Stimulated activated effector memory CD8-positive, alpha-beta T cell treated with anti-CD3 and anti-CD28 coated beads, Interleukin-12 subunit alpha, Interleukin-12 subunit beta, amount 100 ng/mL, for 72 hours (primary cell): ENCODE measurements at regions not wholly inside any gene's neighbourhood (a gene's known extent, or its start where the extent isn't known, plus 50 kb on each side); places are given as distances from the start of the nearest gene placed in this dataset.
"Not testable (repeated sequence)": the region's sequence is repeated elsewhere in the genome, so short reads cannot be mapped to it uniquely, and the experiment has no call there.

ENCODE experiments used
- ATAC-seq: fragments of 150-1000 bp; cut with Tn5 transposase; 2 replicates; pipeline ENCODE4 v1.10.0; 2021
- DNase-seq, 2 donors: peaks; one replicate each; pipeline ENCODE4 v3.0.0; 2021 to 2022; ENCODE audit warnings: low spot score in 2 of 2
- H3K27ac Mint-ChIP-seq: one replicate; pipeline ENCODE4 v1.8.0; 2022; ENCODE audit warnings: mild to moderate bottlenecking, mixed read lengths
- H3K36me3 Mint-ChIP-seq: one replicate; pipeline ENCODE4 v1.8.0; 2022; ENCODE audit warnings: mild to moderate bottlenecking, mixed read lengths
- H3K4me1 Mint-ChIP-seq: one replicate; pipeline ENCODE4 v1.8.0; 2022; ENCODE audit warnings: mixed read lengths
- H3K4me3 Mint-ChIP-seq: one replicate; pipeline ENCODE4 v1.8.0; 2022; ENCODE audit warnings: mild to moderate bottlenecking, mixed read lengths
- H3K9me3 Mint-ChIP-seq: one replicate; pipeline ENCODE4 v1.8.0; 2022; ENCODE audit warnings: mixed read lengths

GRCh38 chr15:84094720-84095119 lies 140.9 kb upstream of the GOLGA6L4 start:
- not testable (repeated sequence) for DNase-seq, H3K4me1 Mint-ChIP-seq, H3K9me3 Mint-ChIP-seq, H3K4me3 Mint-ChIP-seq, H3K36me3 Mint-ChIP-seq, ATAC-seq, H3K27ac Mint-ChIP-seq

GRCh38 chr15:84097053-84097452 lies 138.5 kb upstream of the GOLGA6L4 start:
- not testable (repeated sequence) for H3K27ac Mint-ChIP-seq, ATAC-seq, H3K4me3 Mint-ChIP-seq, H3K36me3 Mint-ChIP-seq, DNase-seq, H3K9me3 Mint-ChIP-seq, H3K4me1 Mint-ChIP-seq

DNA sequence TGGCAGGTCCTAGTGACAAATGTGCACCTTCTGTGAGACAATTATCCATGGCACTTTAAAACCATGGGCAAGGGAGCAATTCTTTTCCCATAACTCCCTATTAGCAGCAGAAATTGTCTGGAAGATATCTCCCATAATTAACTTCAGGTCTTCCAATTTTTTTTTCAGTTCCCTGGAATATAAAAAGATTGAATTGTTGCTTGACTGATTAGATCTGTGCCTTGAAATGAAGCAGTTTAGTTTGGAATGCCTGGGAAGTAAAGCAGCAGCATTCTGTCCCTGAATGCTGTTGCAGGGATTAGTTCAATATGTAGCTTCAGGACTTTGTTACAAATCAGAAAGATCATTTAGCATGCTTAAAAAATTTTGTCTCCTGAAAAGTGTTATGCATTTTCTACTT lies 137.0 kb upstream of the GOLGA6L4 start:
- no peaks in the 10 kb centered on the region for H3K9me3 Mint-ChIP-seq
- no peak overlapping the region for H3K4me3 Mint-ChIP-seq
- no peaks in the 10 kb centered on the region for H3K36me3 Mint-ChIP-seq
- no peaks in the 10 kb centered on the region for H3K4me1 Mint-ChIP-seq
- H3K27ac Mint-ChIP-seq, result no peak overlapping the region
- ATAC-seq (no peak), DNase-seq (no peak)

GRCh38 chr15:84099181-84099580 lies 136.4 kb upstream of the GOLGA6L4 start:
- H3K36me3 Mint-ChIP-seq, result no peaks in the 10 kb centered on the region
- H3K4me1 Mint-ChIP-seq, result no peaks in the 10 kb centered on the region
- no peaks in the 10 kb centered on the region for H3K9me3 Mint-ChIP-seq
- ATAC-seq (no peak), DNase-seq (no peak)
- no peak overlapping the region for H3K27ac Mint-ChIP-seq
- H3K4me3 Mint-ChIP-seq, result no peak overlapping the region

GRCh38 chr15:84103345-84103744 lies 132.2 kb upstream of the GOLGA6L4 start:
- no peaks in the 10 kb centered on the region for H3K36me3 Mint-ChIP-seq
- no peak overlapping the region for H3K27ac Mint-ChIP-seq
- no peaks in the 10 kb centered on the region for H3K4me1 Mint-ChIP-seq
- H3K9me3 Mint-ChIP-seq, result no peaks in the 10 kb centered on the region
- no peak overlapping the region for H3K4me3 Mint-ChIP-seq
- DNase-seq (no peak), ATAC-seq (no peak)

DNA sequence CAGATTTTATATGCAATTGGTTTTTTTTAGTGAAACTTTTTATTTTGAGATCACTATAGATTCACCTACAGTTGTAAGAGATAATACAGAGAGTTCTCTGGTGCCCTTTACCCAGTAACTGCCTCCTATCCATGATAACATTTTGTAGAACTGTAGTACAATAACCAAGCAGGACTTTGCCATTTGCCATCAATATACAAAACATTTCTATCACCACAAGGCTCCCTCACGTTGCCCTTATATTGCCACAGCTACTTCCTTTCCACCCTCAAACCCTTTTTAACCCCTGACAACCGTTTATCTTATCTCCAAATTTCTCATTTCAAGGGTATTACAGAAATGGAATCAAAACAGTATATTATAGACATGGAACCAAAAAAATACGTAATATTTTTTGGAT lies 130.7 kb upstream of the GOLGA6L4 start:
- H3K4me1 Mint-ChIP-seq, result no peaks in the 10 kb centered on the region
- ATAC-seq (no peak), DNase-seq (no peak)
- no peak overlapping the region for H3K4me3 Mint-ChIP-seq
- no peak overlapping the region for H3K27ac Mint-ChIP-seq
- H3K36me3 Mint-ChIP-seq, result no peaks in the 10 kb centered on the region
- H3K9me3 Mint-ChIP-seq, result no peaks in the 10 kb centered on the region

DNA sequence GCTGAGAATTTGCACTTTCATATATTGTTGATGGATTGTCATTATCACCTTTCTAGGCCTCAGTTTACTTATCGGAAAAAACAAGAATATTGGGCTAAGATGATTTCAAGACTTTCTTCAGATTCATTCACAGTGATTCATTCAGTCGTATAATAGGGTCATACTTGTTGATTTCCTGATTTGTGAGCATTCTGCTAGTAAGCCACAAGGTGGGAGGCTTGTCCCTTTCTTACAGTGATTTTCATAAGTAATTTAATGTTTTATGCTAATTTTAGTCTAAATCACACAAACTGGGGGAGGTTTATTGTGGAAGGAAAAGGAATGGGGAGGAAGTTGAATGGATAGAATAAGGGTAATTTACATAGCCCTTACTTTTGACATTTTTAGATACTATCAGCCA lies 126.8 kb upstream of the GOLGA6L4 start:
- H3K9me3 Mint-ChIP-seq, result no peaks in the 10 kb centered on the region
- H3K4me3 Mint-ChIP-seq, result no peak overlapping the region
- no peaks in the 10 kb centered on the region for H3K4me1 Mint-ChIP-seq
- DNase-seq (no peak), ATAC-seq (no peak)
- H3K27ac Mint-ChIP-seq, result no peak overlapping the region
- no peaks in the 10 kb centered on the region for H3K36me3 Mint-ChIP-seq

- DNase-seq (no peak), ATAC-seq (no peak)
- Mint-ChIP-seq H3K27ac (no peak overlapping the region), H3K4me1 (no peaks in the 10 kb centered on the region), H3K9me3 (no peaks in the 10 kb centered on the region), H3K36me3 (no peaks in the 10 kb centered on the region), H3K4me3 (no peak overlapping the region)
Measured at GRCh38 chr15:84111575-84111974, 124.0 kb upstream of the GOLGA6L4 start.

GRCh38 chr15:84112025-84112424 lies 123.5 kb upstream of the GOLGA6L4 start:
- Mint-ChIP-seq H3K36me3 (no peaks in the 10 kb centered on the region), H3K27ac (no peak overlapping the region), H3K9me3 (no peaks in the 10 kb centered on the region), H3K4me1 (no peaks in the 10 kb centered on the region), H3K4me3 (no peak overlapping the region)
- ATAC-seq (no peak), DNase-seq (no peak)

- Mint-ChIP-seq H3K9me3 (no peaks in the 10 kb centered on the region), H3K4me1 (no peaks in the 10 kb centered on the region), H3K4me3 (no peak overlapping the region), H3K27ac (no peak overlapping the region), H3K36me3 (no peaks in the 10 kb centered on the region)
- no peak for ATAC-seq
- DNase-seq, result no peak
Measured at GRCh38 chr15:84113919-84114318, 121.7 kb upstream of the GOLGA6L4 start.

DNA sequence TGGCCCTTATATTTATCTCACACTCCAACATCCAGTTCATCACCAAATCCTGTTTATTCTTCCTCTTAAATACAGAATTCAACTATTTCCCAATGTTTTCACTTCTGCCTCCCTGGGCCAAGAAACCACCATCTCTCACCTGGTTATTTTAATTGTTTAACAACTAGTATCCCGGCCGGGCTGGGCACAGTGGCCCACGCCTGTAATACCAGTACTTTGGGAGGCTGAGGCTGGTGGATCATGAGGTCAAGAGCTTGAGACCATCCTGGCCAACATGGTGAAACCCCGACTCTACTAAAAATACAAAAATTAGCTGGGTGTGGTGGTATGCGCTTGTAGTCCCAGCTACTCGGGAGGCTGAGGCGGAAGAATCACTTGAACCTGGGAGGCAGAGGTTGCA lies 120.9 kb upstream of the GOLGA6L4 start:
- not testable (repeated sequence) for H3K27ac Mint-ChIP-seq

GRCh38 chr15:84119351-84119750 lies 116.2 kb upstream of the GOLGA6L4 start:
- not testable (repeated sequence) for DNase-seq, H3K9me3 Mint-ChIP-seq, ATAC-seq, H3K27ac Mint-ChIP-seq, H3K36me3 Mint-ChIP-seq, H3K4me1 Mint-ChIP-seq, H3K4me3 Mint-ChIP-seq

More for the DNA sequence above, 120.9 kb upstream of the GOLGA6L4 start:
- not testable (repeated sequence) for H3K36me3 Mint-ChIP-seq, DNase-seq, H3K9me3 Mint-ChIP-seq, H3K4me1 Mint-ChIP-seq, ATAC-seq, H3K4me3 Mint-ChIP-seq

DNA sequence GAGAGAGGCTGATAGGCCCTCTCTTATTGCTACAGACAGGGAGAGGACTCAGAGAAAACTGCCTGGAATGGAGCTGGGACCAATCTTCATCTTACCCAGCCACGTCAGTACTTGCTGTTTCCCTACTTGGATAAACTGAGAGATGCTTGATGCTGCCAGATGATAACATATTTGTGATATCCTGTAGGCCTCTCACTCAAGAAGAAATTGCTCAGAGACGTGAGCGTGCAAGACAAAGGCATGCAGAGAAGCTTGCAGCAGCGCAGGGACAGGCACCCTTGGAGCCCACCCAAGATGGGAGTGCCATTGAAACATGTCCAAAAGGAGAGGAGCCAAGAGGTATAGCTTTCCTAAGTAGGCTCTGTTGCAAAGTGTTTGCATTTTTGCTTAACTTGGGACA lies 114.7 kb upstream of the GOLGA6L4 start:
- H3K27ac Mint-ChIP-seq, DNase-seq, H3K4me3 Mint-ChIP-seq, ATAC-seq, H3K9me3 Mint-ChIP-seq, H3K36me3 Mint-ChIP-seq, H3K4me1 Mint-ChIP-seq: not testable (repeated sequence)

GRCh38 chr15:84128706-84129105 lies 106.9 kb upstream of the GOLGA6L4 start:
- H3K4me1 Mint-ChIP-seq, H3K27ac Mint-ChIP-seq, ATAC-seq, H3K4me3 Mint-ChIP-seq, H3K9me3 Mint-ChIP-seq, DNase-seq, H3K36me3 Mint-ChIP-seq: not testable (repeated sequence)

DNA sequence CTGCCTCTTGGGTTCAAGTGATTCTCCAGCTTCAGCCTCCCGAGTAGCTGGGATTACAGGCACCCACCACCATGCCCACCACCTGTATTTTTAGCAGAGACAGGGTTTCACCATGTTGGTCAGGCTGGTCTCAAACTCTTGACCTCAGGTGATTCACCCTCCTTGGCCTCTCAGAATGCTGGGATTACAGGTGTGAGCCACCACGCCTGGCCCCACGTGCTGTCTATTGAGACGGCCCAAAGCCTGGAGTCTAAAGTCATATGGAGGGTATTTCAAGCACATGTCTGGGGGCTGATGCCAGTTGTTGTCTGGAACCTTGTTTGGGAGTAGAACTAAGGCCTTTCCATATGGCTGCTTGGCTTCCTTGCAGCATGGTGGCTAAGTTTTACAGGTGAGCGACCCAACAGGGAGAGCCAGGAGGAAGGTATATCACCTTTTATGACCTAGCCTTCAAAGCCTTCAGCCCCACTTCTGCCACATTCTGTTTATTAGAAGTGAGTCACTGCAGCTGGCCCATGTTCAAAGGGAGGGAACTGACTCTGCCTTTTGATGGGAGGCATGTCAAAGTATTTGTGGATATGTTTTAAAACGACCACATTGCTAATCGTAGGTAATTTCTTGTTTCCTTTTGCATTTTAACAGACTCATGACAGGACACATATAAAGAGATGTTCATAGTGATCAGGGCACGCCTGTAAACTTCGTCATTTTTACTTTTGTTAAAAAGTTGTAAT lies 105.3 kb upstream of the GOLGA6L4 start:
- not testable (repeated sequence) for H3K4me1 Mint-ChIP-seq, H3K9me3 Mint-ChIP-seq, H3K27ac Mint-ChIP-seq, ATAC-seq, H3K4me3 Mint-ChIP-seq, DNase-seq, H3K36me3 Mint-ChIP-seq

DNA sequence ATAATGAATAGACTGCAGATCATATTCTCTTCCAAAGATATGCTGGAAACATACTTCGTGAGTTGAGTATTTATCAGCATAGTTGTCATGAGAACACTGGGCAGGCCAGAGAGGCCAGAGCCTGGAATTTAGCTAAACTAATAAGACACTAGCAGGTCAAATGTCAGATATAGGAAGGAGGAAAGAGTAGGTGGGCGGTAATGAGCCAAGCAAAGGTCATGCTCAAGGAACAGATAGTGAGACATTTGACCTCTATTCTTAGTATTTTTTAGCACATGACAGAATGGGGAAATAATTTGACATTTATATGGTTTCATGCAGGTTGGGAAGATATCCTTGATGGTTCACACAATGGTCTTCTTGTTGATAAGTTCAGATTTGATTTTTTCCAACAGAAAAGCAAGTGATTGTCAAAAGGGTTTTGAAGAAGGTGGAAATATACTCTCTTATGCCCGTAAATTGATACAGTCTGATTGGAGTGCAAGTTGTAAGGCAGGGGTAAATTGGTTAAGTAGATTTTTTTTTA lies 99.6 kb upstream of the GOLGA6L4 start:
- ATAC-seq, H3K27ac Mint-ChIP-seq, H3K36me3 Mint-ChIP-seq, DNase-seq, H3K4me3 Mint-ChIP-seq, H3K9me3 Mint-ChIP-seq, H3K4me1 Mint-ChIP-seq: not testable (repeated sequence)
